ENCODE measurements at regions not wholly inside any gene's neighbourhood (a gene's known extent, or its start where the extent isn't known, plus 50 kb on each side); places are given as distances from the start of the nearest gene placed in this dataset.

GRCh38 chr21:38203229-38203628 is 53.6 kb upstream of the KCNJ15 start:
- DNase-seq (ENCODE audit: low spot score), result no peak

GRCh38 chr21:38205940-38206339 is 50.9 kb upstream of the KCNJ15 start:
- DNase-seq (ENCODE audit: low spot score), result no peak

GRCh38 chr21:38206646-38207045 is 50.1 kb upstream of the KCNJ15 start:
- DNase-seq (ENCODE audit: low spot score), result no peak
